ENCODE measurements at regions not wholly inside any gene's neighbourhood (a gene's known extent, or its start where the extent isn't known, plus 50 kb on each side); places are given as distances from the start of the nearest gene placed in this dataset.
A peak's percentile ranks its signal among the peaks of the same experiment; 100 is the strongest.

DNA sequence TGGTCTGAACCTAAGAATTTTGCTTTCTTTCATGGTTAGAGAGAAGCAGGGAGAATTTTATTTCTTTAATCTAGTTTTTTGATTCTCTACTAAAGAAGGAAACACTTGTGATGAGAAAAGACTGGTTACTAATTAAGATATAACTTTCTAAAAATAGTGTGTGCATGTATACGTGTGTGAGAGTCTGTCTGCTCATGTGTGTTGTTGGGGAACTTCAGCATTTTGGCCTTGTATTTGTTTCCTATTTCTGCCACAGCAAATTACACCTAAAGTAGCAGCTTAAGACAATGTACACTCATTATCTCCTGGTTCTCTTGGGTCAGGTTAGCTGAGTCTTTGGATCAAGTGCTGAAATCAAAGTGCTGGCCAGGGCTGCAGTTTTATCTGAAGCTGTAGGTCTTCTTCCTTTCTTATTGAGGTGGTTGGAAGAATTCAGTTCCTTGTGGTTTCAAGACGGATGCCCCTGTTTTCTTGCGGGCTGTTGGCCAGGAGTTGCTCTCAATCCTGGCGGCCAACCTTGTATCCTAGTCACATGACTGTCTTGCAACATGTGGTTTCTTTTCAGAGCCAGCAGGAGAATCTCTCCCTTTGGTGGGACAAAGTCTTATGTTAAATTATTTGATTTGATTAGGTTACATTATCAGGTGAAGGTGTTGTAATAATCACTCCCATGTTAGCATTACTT lies 188.4 kb upstream of the CLNK start:
- Histone ChIP-seq H3K4me3 (no peak overlapping the region), H3K36me3 (no peaks in the 10 kb centered on the region), H3K27ac (no peak overlapping the region), H3K9me3 (no peaks in the 10 kb centered on the region), H3K27me3 (no peaks in the 10 kb centered on the region), H3K4me1 (no peaks in the 10 kb centered on the region)
- DNase-seq (no peak), ATAC-seq (ENCODE audit: low FRiP score in 2 of 2) (no peak)
- WGBS, 2 donors: 72 to 83% methylated on average over 4 of the region's 4 CpGs
- no peak for TF ChIP-seq POLR2A (IDR thresholded peaks at IDR 0.05)
- TF ChIP-seq, protein P1, sequence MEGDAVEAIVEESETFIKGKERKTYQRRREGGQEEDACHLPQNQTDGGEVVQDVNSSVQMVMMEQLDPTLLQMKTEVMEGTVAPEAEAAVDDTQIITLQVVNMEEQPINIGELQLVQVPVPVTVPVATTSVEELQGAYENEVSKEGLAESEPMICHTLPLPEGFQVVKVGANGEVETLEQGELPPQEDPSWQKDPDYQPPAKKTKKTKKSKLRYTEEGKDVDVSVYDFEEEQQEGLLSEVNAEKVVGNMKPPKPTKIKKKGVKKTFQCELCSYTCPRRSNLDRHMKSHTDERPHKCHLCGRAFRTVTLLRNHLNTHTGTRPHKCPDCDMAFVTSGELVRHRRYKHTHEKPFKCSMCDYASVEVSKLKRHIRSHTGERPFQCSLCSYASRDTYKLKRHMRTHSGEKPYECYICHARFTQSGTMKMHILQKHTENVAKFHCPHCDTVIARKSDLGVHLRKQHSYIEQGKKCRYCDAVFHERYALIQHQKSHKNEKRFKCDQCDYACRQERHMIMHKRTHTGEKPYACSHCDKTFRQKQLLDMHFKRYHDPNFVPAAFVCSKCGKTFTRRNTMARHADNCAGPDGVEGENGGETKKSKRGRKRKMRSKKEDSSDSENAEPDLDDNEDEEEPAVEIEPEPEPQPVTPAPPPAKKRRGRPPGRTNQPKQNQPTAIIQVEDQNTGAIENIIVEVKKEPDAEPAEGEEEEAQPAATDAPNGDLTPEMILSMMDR (IDR thresholded peaks at IDR 0.05): no peak
- TF ChIP-seq EP300 (IDR thresholded peaks at IDR 0.05): no peak
- no peak for TF ChIP-seq POLR2AphosphoS5 (IDR thresholded peaks at IDR 0.05)

DNA sequence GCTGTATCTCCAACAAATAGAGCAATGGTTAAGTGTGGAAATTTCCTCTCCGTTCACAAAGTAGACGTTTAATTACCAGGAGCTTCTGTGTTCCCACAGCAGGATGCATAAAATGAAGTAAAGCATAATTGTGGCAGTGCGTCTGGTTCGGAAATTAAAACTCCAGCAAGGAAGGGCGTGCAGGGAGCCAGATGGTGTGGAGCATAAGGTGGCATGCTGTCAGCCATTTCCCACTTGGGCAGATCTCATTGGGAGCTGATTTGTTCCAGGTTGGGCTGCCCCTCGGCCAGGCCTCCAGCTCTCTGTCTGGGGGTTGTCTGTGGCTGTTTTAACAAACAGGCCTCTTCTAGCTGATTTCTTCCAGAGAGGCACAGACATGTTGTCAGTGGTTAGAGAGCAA lies 182.1 kb upstream of the CLNK start:
- no peak for ATAC-seq (ENCODE audit: low FRiP score in 2 of 2)
- WGBS, 2 donors: 82 to 89% methylated on average over 6 of the region's 6 CpGs
- Histone ChIP-seq H3K4me3 (no peak overlapping the region), H3K9me3 (no peaks in the 10 kb centered on the region), H3K4me1 (no peaks in the 10 kb centered on the region), H3K36me3 (no peaks in the 10 kb centered on the region), H3K27me3 (no peaks in the 10 kb centered on the region), H3K27ac (no peak overlapping the region)
- peak in 1 of 2 donors; percentile 3 for DNase-seq
- no peak for TF ChIP-seq POLR2A (IDR thresholded peaks at IDR 0.05)
- TF ChIP-seq EP300 (IDR thresholded peaks at IDR 0.05): no peak
- TF ChIP-seq, protein P1 (IDR thresholded peaks at IDR 0.05): no peak
- no peak for TF ChIP-seq POLR2AphosphoS5 (IDR thresholded peaks at IDR 0.05)

DNA sequence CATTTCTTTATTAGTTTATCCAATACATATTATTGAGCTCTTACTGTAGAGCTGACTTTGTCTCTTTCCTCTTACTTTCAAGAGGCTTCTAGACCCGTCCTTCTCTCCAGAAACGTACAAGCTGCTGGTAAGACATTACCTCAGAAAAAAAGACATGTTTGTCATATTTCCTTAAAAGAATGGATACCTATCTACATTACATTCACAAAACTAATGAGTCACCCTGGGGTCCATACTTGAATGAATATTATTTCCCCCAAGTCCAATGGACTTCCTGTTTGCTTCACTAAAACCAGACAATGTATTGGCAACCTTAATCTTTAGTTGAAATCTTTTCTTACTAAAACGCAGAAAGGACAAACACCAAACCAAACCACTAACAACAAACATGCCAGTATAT lies 176.5 kb upstream of the CLNK start:
- TF ChIP-seq, protein P1 (IDR thresholded peaks at IDR 0.05): no peak
- no peak for TF ChIP-seq POLR2A (IDR thresholded peaks at IDR 0.05)
- DNase-seq: no peak
- no peaks in the 10 kb centered on the region for H3K36me3 ChIP-seq
- no peak overlapping the region for H3K4me3 ChIP-seq
- ATAC-seq (ENCODE audit: low FRiP score in 2 of 2): no peak
- H3K27ac ChIP-seq: no peak overlapping the region
- H3K27me3 ChIP-seq: no peaks in the 10 kb centered on the region
- WGBS, 2 donors: 38 to 52% methylated on average over 3 of the region's 3 CpGs
- no peaks in the 10 kb centered on the region for H3K4me1 ChIP-seq
- H3K9me3 ChIP-seq: peaks cover 0 to 4% (median 0%) of the 10 kb centered on the region in 4 donors

DNA sequence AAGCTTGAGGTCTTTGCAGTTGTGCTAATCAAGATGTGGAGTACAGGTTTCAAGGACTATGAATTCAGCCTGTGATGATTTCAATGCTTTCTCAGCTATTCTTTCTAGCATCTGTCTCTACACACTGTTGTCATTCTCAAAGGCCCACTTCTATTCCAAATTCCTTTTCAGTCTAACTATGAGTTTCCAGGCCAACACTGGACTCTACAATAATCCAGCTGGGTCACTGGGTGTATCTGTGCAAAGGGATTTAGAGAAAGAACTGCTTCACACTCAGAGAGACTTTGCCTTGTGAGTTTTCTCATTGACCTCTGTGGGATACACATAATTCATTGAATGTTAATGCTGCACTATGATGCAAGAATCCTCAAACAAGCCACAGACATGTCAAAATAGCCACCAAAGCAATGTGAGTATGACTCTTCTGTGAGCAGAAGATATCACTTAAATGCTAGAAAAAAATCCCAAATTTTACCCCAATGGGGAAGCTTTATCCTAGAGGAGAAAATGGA lies 171.8 kb upstream of the CLNK start:
- TF ChIP-seq EP300 (IDR thresholded peaks at IDR 0.05) (no peak), POLR2A (IDR thresholded peaks at IDR 0.05) (no peak), POLR2AphosphoS5 (IDR thresholded peaks at IDR 0.05) (no peak)
- TF ChIP-seq, protein P1 (IDR thresholded peaks at IDR 0.05): no peak
- Histone ChIP-seq H3K4me1 (no peaks in the 10 kb centered on the region), H3K27me3 (no peaks in the 10 kb centered on the region), H3K9me3 (peaks cover 0 to 4% (median 0%) of the 10 kb centered on the region in 4 donors), H3K36me3 (no peaks in the 10 kb centered on the region), H3K27ac (no peak overlapping the region), H3K4me3 (no peak overlapping the region)
- DNase-seq (no peak), ATAC-seq (ENCODE audit: low FRiP score in 2 of 2) (no peak)

DNA sequence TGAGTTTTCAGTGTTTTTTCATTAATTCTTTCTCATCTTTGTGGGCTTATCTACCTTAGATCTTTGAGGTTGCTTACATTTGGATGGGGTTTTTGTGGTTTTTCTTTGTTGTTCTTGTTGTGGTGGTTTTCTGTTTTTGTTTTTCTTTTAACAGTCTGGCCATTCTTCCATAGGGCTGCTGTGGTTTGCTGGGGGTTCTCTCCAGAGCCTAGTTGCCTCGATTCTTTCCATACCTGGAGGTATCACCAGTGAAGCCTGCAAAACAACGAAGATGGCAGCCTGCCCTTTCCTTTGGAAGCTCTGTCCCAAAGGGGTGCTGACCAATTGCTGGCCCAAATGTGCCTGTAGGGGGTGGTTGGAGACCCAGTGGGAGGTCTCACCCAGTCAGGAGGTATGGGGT lies 168.6 kb upstream of the CLNK start:
- Histone ChIP-seq H3K9me3 (peaks cover 0 to 4% (median 0%) of the 10 kb centered on the region in 4 donors), H3K36me3 (no peaks in the 10 kb centered on the region), H3K4me3 (no peak overlapping the region), H3K27ac (no peak overlapping the region), H3K27me3 (no peaks in the 10 kb centered on the region), H3K4me1 (no peaks in the 10 kb centered on the region)
- WGBS, 2 donors: 73 to 82% methylated on average over 2 of the region's 2 CpGs
- TF ChIP-seq, protein P1 (IDR thresholded peaks at IDR 0.05): no peak
- TF ChIP-seq POLR2A (IDR thresholded peaks at IDR 0.05): no peak
- no peak for TF ChIP-seq EP300 (IDR thresholded peaks at IDR 0.05)
- TF ChIP-seq POLR2AphosphoS5 (IDR thresholded peaks at IDR 0.05): no peak
- ATAC-seq (ENCODE audit: low FRiP score in 2 of 2) (no peak), DNase-seq (no peak)

All from upper lobe of left lung (tissue), 6 donors.